Mesenchymal stem cell (in vitro differentiated cells and primary cell): ENCODE measurements at regions not wholly inside any gene's neighbourhood (a gene's known extent, or its start where the extent isn't known, plus 50 kb on each side); places are given as distances from the start of the nearest gene placed in this dataset.

Experiments
- DNase-seq: peaks from one replicate; pipeline ENCODE4 v3.0.0-alpha.2; 2013
- H2AFZ ChIP-seq: one replicate; pipeline ENCODE4 v1.6.1; 2013; ENCODE audit warnings: low read depth, mild to moderate bottlenecking, control low read depth, inconsistent platforms, low read length, moderate library complexity
- H2AK5ac ChIP-seq: 2 replicates; pipeline ENCODE4 v1.6.1; 2013; ENCODE audit warnings: low read length, moderate library complexity, mild to moderate bottlenecking, inconsistent platforms; ENCODE audit not compliant: severe bottlenecking
- H2BK120ac ChIP-seq: one replicate; pipeline ENCODE4 v1.6.1; 2013; ENCODE audit warnings: low read depth, mild to moderate bottlenecking, inconsistent platforms, low read length, moderate library complexity
- H2BK12ac ChIP-seq, 2 experiments: one replicate each; pipeline ENCODE4 v1.6.1; 2013; ENCODE audit warnings: inconsistent platforms in 2 of 2, low read length in 2 of 2, mild to moderate bottlenecking in 2 of 2, moderate library complexity in 2 of 2, control low read depth in 1 of 2
- H2BK15ac ChIP-seq: one replicate; pipeline ENCODE4 v1.6.1; 2013; ENCODE audit warnings: mild to moderate bottlenecking, low read depth, inconsistent platforms; ENCODE audit not compliant: poor library complexity, severe bottlenecking
- H2BK5ac ChIP-seq: 2 replicates; pipeline ENCODE4 v1.6.1; 2013; ENCODE audit warnings: low read depth, mild to moderate bottlenecking, low read length, control low read depth, inconsistent platforms; ENCODE audit not compliant: poor library complexity, severe bottlenecking
- H3K14ac ChIP-seq, 2 experiments: one replicate each; pipeline ENCODE4 v1.6.1; 2013; ENCODE audit warnings: inconsistent platforms in 2 of 2, low read length in 2 of 2, control low read depth in 1 of 2, mild to moderate bottlenecking in 1 of 2, moderate library complexity in 1 of 2
- H3K18ac ChIP-seq, 2 experiments: one replicate each; pipeline ENCODE4 v1.6.1; 2013; ENCODE audit warnings: inconsistent platforms in 2 of 2, low read length in 2 of 2, control low read depth in 1 of 2, low read depth in 1 of 2, mild to moderate bottlenecking in 1 of 2
- H3K23ac ChIP-seq, 2 experiments: one replicate each; pipeline ENCODE4 v1.6.1; 2013; ENCODE audit warnings: inconsistent platforms in 2 of 2, low read length in 2 of 2, mild to moderate bottlenecking in 2 of 2, moderate library complexity in 2 of 2, control low read depth in 1 of 2
- H3K27ac ChIP-seq: 2 replicates; pipeline ENCODE4 v1.5.1; 2013; ENCODE audit warnings: mild to moderate bottlenecking, moderate library complexity, low read length, control low read depth, inconsistent platforms; ENCODE audit not compliant: poor library complexity, severe bottlenecking
- H3K27me3 ChIP-seq, 2 experiments: 2 replicates each; pipeline versions ENCODE4 v1.6.1 to v1.7.0; 2013; ENCODE audit warnings: low read length in 2 of 2, mild to moderate bottlenecking in 2 of 2, moderate library complexity in 2 of 2, control low read depth in 1 of 2, inconsistent platforms in 1 of 2; ENCODE audit not compliant: control insufficient read depth in 1 of 2, insufficient read depth in 1 of 2
- H3K36me3 ChIP-seq, 2 experiments: 2 replicates each; pipeline versions ENCODE4 v1.6.1 to v1.7.0; 2013; ENCODE audit warnings: low read length in 2 of 2, control low read depth in 1 of 2, inconsistent platforms in 1 of 2, low read depth in 1 of 2, mild to moderate bottlenecking in 1 of 2; ENCODE audit not compliant: insufficient read depth in 2 of 2, control insufficient read depth in 1 of 2
- H3K4ac ChIP-seq, 2 experiments: one replicate each; pipeline ENCODE4 v1.6.1; 2013; ENCODE audit warnings: inconsistent platforms in 2 of 2, low read length in 2 of 2, mild to moderate bottlenecking in 2 of 2, moderate library complexity in 2 of 2, control low read depth in 1 of 2, low read depth in 1 of 2
- H3K4me1 ChIP-seq: 2 replicates; pipeline ENCODE4 v1.6.1; 2013; ENCODE audit warnings: low read depth, low read length, control low read depth; ENCODE audit not compliant: control insufficient read depth, insufficient read depth
- H3K4me2 ChIP-seq: 2 replicates; pipeline ENCODE4 v1.6.1; 2013; ENCODE audit warnings: low read length, mild to moderate bottlenecking, inconsistent platforms; ENCODE audit not compliant: poor library complexity, severe bottlenecking
- H3K4me3 ChIP-seq, 2 experiments: 2 replicates each; pipeline versions ENCODE4 v1.5.1 to v1.7.0; 2013; ENCODE audit warnings: low read length in 2 of 2, mild to moderate bottlenecking in 2 of 2, control low read depth in 1 of 2, low read depth in 1 of 2; ENCODE audit not compliant: insufficient read depth in 1 of 2
- H3K79me1 ChIP-seq: replicated peaks from 2 replicates; pipeline ENCODE4 v1.6.1; 2013; ENCODE audit warnings: mild to moderate bottlenecking, control low read depth, low read length, inconsistent platforms; ENCODE audit not compliant: poor library complexity, severe bottlenecking
- H3K9ac ChIP-seq: 2 replicates; pipeline ENCODE4 v1.7.0; 2013; ENCODE audit warnings: mild to moderate bottlenecking, low read length, moderate library complexity
- H3K9me3 ChIP-seq: 2 replicates; pipeline ENCODE4 v1.7.0; 2013; ENCODE audit warnings: mild to moderate bottlenecking, low read length; ENCODE audit not compliant: control insufficient read depth
- H4K8ac ChIP-seq: one replicate; pipeline ENCODE4 v1.6.1; 2013; ENCODE audit warnings: inconsistent platforms, mild to moderate bottlenecking, low read length, moderate library complexity
- H4K91ac ChIP-seq: one replicate; pipeline ENCODE4 v1.6.1; 2013; ENCODE audit warnings: mild to moderate bottlenecking, low read length, inconsistent platforms
- WGBS: methylation state at CpG from one replicate; pipeline ENCODE4 v1.1.7; 2013; ENCODE audit warnings: mixed read lengths; 5-methylcytosine and 5-hydroxymethylcytosine counted together

DNA sequence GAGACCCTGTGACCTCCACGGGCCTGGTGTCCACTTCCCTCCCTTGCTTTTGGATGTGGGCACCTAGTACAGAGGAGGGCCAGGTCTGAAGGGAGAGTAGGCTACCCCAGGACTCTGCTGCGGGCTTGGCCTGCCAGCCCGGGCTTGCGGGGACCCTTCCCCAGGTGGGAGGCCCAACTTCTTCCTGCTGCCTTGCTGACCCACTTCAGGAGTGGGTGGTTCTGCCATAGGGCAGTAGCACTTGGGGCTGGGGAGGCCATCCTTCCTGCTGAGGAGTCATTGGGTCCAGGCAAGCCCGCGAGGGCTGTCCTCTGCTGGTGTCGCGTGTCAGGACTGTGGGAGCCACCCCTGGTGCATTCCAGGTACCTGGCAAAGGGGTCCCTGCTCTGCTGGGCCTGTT, 1250.0 kb downstream of the BRD1 start:
- 79% methylated on average over 8 of the region's 8 CpGs for WGBS
- Histone ChIP-seq H3K18ac (no peak overlapping the region), H2BK15ac (no peak overlapping the region), H3K14ac (no peak overlapping the region), H3K27ac (no peak overlapping the region), H2BK5ac (no peak overlapping the region), H2BK120ac (no peak overlapping the region), H4K8ac (no peak overlapping the region), H3K4ac (no peak overlapping the region), H2AFZ (no peak overlapping the region), H3K36me3 (no peaks in the 10 kb centered on the region), H3K23ac (no peak overlapping the region), H3K4me3 (no peak overlapping the region), H2AK5ac (no peak overlapping the region), H3K9ac (no peak overlapping the region), H3K27me3 (peaks cover 34 to 40% of the 10 kb centered on the region in 2 experiments), H2BK12ac (no peak overlapping the region), H3K4me2 (no peak overlapping the region), H3K79me1 (no peaks in the 10 kb centered on the region), H3K4me1 (peaks cover 3% of the 10 kb centered on the region), H3K9me3 (no peaks in the 10 kb centered on the region), H4K91ac (no peak overlapping the region)
- no peak for DNase-seq

DNA sequence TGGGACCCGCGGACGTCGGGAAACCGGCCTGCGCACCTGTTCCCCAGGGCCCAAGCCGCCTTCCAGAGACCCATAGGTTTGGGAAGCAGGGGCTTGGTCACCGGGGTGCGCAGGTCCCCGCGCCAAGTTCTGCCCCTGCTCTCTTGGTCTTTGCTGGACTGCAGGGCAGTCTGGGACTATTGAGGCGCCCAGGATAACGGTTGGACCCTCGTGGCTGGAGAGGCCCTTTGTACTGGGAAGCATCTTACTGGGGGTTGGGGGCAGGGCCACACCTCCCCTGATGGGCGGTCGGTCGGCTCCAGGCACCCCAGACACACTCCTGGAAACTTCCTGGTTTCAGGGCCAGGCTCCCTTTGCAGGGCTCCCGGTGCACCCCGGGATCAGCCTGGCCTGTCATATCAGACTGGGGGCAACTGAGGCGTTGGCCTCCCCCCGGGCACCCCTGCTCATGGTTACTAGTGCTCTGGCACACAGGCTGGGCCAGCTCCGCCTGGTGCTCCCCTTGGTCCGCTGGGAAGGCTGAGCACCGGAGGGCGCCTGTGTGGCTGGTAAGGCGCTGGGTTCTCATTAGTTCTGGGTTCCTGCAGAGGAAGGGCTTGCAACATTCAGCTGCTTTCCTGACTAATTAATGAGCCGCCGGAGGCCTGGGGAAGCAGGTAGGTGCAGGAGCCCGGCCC, 1250.5 kb downstream of the BRD1 start:
- H3K27me3 ChIP-seq = peaks cover 34 to 40% of the 10 kb centered on the region in 2 experiments
- peaks cover under 1% of the 10 kb centered on the region for H3K9me3 ChIP-seq
- no peak overlapping the region for H3K4me3 ChIP-seq
- H3K4ac ChIP-seq = no peak overlapping the region
- no peak overlapping the region for H2BK12ac ChIP-seq
- H2BK5ac ChIP-seq = no peak overlapping the region
- H3K27ac ChIP-seq = no peak overlapping the region
- H3K9ac ChIP-seq = no peak overlapping the region
- peaks cover 3% of the 10 kb centered on the region for H3K4me1 ChIP-seq
- H2BK120ac ChIP-seq = no peak overlapping the region
- WGBS = 63% methylated on average over 28 of the region's 29 CpGs
- H4K8ac ChIP-seq = no peak overlapping the region
- no peaks in the 10 kb centered on the region for H3K36me3 ChIP-seq
- no peak overlapping the region for H4K91ac ChIP-seq
- no peak overlapping the region for H3K18ac ChIP-seq
- no peak overlapping the region for H2BK15ac ChIP-seq
- DNase-seq = no peak
- H3K14ac ChIP-seq = no peak overlapping the region
- no peak overlapping the region for H3K4me2 ChIP-seq
- H3K23ac ChIP-seq = no peak overlapping the region
- H2AFZ ChIP-seq = no peak overlapping the region
- H2AK5ac ChIP-seq = no peak overlapping the region
- no peaks in the 10 kb centered on the region for H3K79me1 ChIP-seq

DNA sequence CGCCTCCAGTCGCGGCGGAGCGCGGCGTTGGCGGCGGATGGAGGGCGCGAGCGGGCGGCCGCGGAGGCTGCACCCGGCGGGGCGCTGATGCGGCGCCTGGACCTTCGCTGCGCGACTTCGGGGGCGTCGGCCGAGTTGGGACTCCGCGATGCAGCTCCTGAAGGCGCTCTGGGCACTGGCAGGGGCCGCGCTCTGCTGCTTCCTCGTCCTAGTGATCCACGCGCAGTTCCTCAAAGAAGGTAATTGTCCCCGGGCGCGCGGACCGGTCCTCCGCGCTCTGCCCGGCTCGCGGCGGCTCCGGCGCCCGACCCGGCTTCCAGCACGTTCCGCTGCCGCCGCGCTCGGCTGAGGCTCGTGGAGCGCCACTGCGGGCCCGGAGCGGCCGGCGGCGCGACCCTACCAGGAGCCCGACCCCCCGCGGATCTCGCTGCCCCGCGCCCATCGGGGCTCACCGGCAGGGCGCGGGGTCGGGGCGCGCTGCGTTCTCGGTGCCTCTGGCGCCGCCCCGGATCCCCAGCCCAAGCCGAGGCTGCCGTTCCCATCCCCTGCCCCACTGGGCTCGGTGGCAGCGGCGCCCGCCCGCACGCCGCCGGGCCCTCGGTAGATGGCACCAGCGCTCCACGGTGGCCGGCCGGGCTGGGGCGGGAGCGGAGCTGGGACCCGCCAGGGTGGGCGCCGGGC, 1251.2 kb downstream of the BRD1 start:
- H3K4me3 ChIP-seq = peak overlapping the region in 1 of 2 experiments; percentile 18
- H3K4ac ChIP-seq = no peak overlapping the region
- no peak overlapping the region for H4K8ac ChIP-seq
- peaks cover 34 to 40% of the 10 kb centered on the region in 2 experiments for H3K27me3 ChIP-seq
- peaks cover 8% of the 10 kb centered on the region for H3K9me3 ChIP-seq
- no peak overlapping the region for H2AK5ac ChIP-seq
- H3K9ac ChIP-seq = no peak overlapping the region
- no peak overlapping the region for H2BK5ac ChIP-seq
- no peaks in the 10 kb centered on the region for H3K79me1 ChIP-seq
- no peak overlapping the region for H3K14ac ChIP-seq
- H2BK120ac ChIP-seq = no peak overlapping the region
- H3K4me1 ChIP-seq = peaks cover 3% of the 10 kb centered on the region
- H4K91ac ChIP-seq = no peak overlapping the region
- H3K18ac ChIP-seq = no peak overlapping the region
- no peak overlapping the region for H2BK12ac ChIP-seq
- no peak overlapping the region for H3K27ac ChIP-seq
- DNase-seq = no peak
- no peak overlapping the region for H2AFZ ChIP-seq
- no peaks in the 10 kb centered on the region for H3K36me3 ChIP-seq
- H3K23ac ChIP-seq = no peak overlapping the region
- peak overlapping the region; percentile 54 for H3K4me2 ChIP-seq
- 3% methylated on average over 88 of the region's 103 CpGs for WGBS
- H2BK15ac ChIP-seq = no peak overlapping the region

DNA sequence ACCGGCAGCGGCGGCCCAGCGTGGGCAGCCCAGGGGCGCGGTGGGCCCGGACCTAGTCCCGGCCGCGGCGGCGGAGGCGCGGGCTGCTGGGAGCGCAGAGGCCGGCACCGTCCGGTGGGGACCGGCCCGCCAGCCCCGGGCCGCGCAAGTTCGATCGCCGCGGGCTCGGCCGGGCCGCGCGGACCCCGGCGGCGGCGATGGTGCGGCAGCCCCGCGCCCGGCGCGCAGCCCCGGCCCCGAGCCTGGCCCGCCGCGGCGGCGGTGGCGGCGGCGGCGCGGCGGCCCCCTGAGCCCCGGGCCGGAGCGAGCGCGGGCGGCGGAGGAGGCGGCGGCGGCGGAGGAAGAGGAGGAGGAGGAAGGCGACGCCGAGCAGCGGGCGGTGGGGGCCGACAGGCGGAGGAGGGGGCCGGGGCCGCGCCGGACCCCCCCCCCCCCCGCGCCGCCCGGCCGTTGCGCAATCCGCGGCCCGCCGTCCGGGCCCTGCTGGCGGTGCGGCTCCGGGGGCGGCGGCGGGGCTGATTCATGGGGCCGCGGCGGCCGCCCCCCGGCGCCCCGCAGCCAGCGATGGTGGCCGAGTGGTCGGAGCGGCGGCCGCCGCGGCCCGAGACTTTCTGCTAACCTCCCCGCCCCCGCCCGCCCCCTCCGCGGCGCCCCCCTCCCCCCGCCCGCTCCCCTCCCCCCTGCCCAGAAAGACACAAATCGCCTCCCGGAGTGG, 1251.9 kb downstream of the BRD1 start:
- DNase-seq = no peak
- H3K4me2 ChIP-seq = peak overlapping the region; percentile 54
- H3K18ac ChIP-seq = no peak overlapping the region
- no peak overlapping the region for H3K9ac ChIP-seq
- H2BK15ac ChIP-seq = no peak overlapping the region
- H3K4ac ChIP-seq = no peak overlapping the region
- H2AK5ac ChIP-seq = no peak overlapping the region
- no peak overlapping the region for H2BK5ac ChIP-seq
- peaks cover 11% of the 10 kb centered on the region for H3K9me3 ChIP-seq
- no peak overlapping the region for H2BK12ac ChIP-seq
- no peak overlapping the region for H3K14ac ChIP-seq
- no peaks in the 10 kb centered on the region for H3K36me3 ChIP-seq
- H3K27me3 ChIP-seq = peaks cover 34 to 40% of the 10 kb centered on the region in 2 experiments
- H2BK120ac ChIP-seq = no peak overlapping the region
- no peak overlapping the region for H3K27ac ChIP-seq
- no peak overlapping the region for H3K4me3 ChIP-seq
- no peaks in the 10 kb centered on the region for H3K79me1 ChIP-seq
- H4K8ac ChIP-seq = no peak overlapping the region
- no peak overlapping the region for H4K91ac ChIP-seq
- H2AFZ ChIP-seq = no peak overlapping the region
- no CpG with 5 or more reads among the region's 120 CpGs for WGBS
- H3K4me1 ChIP-seq = peaks cover 3% of the 10 kb centered on the region
- no peak overlapping the region for H3K23ac ChIP-seq
